HL-60/S4 treated with retinoic acid at 250 ng/mL for 4 days and 3 days (cell line): ENCODE measurements at regions not wholly inside any gene's neighbourhood (a gene's known extent, or its start where the extent isn't known, plus 50 kb on each side); places are given as distances from the start of the nearest gene placed in this dataset.
"Not testable (repeated sequence)": the region's sequence is repeated elsewhere in the genome, so short reads cannot be mapped to it uniquely, and the experiment has no call there.

Source experiments
- in situ Hi-C: fragments of 300-500 bp; cut with MboI; formaldehyde crosslinking; loops from 2 replicates; pipeline ENCODE4 v1.7.0; 2022; ENCODE audit warnings: low sequenced_read_pairs

DNA sequence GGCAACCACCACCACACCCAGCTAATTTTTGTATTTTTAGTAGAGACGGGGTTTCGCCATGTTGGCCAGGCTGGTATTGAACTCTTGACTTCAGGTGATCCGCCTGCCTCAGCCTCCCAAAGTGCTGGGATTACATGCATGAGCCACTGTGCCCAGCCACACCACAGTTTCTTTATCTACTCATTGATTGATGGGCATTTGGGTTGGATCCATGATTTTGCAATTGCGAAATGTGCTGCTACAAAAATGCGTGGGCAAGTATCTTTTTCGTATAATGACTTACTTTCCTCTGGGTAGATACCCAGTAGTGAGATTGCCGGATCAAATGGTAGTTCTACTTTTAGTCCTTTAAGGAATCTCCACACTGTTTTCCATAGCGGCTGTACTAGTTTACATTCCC, 204.7 kb downstream of the ALDH8A1 start:
- in situ Hi-C loops: not testable (repeated sequence)

- in situ Hi-C loops: no loop called here
Observed at GRCh38 chr6:134744301-134744700, 205.6 kb downstream of the ALDH8A1 start.

DNA sequence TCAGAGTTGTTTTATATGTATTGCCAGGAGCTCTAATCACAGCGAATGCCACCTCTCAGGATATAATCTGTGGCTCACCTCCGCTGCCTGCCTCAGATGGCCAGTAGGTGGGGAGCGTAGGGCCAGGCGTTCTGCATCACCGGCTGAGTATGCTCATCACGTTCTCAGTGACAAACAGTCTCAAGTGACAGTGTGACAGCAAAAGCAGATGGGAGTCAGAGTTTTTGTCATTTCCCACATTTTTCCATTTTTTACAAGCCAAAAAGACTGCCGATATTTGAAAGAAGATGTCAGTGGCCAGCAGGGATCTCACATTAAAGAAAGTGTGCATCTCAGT, 208.7 kb downstream of the ALDH8A1 start:
- in situ Hi-C loops: no loop called here

DNA sequence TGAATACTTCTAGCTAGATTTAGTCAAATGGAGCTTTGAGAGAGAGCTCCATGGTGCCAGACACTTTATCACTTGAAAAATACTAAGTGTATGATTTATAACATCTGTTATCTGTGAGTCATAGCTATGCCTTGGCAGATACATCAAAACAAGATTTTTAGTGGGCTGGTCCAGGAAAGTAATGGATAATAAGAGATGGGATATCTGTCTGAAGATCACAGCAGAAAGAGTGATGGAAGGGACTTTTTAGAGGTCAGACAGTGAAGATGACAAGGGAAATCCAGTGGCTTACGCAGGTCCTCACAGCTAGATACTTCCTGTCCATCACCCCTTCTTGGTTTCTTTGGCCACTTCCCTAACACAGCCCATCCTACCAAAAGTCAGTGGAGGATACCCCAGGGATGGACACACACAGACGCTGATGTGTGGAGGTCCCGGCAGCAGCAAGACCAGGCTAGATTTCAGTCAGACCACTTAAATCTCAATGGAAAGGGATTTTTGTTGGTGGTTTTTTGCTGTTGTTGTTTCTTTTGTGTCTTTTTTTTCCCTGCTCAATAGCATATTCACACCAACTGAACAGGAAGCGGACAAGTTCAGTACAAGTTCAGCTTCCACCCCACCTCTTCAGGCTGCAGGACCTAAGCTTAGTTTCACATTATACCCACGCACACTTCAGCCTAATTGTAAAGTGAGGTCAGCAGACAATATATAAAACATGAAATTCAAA, 209.3 kb downstream of the ALDH8A1 start:
- in situ Hi-C loops: no loop called here

DNA sequence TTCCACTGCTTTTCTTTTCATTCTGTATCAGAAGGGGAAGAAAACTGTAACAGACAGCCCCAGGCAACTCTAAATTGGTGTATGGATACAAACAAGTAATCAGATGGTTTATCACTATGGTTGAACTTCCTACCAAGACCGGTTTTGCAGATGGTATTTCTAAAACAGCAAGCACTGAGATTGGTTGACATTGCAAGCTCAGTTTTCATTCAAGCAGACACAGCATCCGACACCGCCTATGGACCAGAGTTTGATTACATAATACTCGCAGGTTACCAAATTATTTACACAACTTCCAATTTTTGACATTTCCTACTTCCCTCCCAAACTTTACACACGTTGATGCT, 209.9 kb downstream of the ALDH8A1 start:
- in situ Hi-C loops: no loop called here

- in situ Hi-C loops: no loop called here
Observed at GRCh38 chr6:134739299-134740026, 210.4 kb downstream of the ALDH8A1 start.

DNA sequence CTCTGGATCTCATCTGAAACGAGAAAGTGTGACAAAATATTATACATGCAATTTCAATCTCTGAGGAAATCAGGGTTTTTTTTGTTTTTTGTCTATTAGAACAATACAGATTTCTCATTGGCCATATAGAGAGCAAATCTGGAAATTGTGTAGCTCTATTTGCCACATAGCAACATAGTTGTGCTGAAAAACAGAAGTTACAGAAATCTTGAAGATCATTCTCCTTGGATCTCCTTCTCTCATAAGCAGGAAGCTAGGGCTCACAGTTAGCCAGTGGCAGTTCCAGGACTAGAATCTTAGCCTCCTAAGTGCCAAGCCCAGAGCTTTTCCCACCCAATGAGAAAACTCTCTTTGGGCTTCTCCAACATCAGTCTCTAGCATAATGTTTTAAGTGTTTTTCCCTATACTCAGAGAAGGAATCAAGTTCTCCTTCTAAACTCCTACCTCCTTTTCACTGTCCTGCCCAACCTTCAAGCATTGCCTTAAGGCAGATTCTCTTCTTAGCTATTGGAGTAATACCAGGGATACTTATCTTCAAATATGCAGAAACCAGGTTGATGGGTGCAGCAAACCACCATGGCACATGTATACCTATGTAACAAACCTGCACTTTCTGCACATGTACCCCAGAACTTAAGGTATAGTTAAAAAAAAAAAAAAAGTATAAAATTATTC, 211.6 kb downstream of the ALDH8A1 start:
- in situ Hi-C loops: no loop called here

DNA sequence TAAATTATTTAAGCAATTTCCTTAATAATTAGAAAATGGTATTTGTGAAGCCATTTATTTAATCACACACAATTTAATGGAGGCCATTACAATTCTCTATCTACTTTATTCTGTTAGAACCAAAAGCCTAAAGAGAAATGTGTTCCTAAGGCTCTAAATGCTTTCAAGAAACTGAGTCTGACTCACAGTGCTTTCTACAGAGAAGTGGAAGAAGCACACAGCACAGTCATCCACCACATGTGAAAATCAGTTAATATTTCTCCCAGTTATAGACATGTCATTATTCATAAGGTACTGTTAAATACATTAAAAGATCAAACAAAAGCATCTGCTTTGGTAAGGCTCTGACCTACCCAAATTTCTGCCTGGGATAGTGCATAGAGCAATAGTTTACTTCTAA, 214.4 kb downstream of the ALDH8A1 start:
- in situ Hi-C loops: no loop called here

DNA sequence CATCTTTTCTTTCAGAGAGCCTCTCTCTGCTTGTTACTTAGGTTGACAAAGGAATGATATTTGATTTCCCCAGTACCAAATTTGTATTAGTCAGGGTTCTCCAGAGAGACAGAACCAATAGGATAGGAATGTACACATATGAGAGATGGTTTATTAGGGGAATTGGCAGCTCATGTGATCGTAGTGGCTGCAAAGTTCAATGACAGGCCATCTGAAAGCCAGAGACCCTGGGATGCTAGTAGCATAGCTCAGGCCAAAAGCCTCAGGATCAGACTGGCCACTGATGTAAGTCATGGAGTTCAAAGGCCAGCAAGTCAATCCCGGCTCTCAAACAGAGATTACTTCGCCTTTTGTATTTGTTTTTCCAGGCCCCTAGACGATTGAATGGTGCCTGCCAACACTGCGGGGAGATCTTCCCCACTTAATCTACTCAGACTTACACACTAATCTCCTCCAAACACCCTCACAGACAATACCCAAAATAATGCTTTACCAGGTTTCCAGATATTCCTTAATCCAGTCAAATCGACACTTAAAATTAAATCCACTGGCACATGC, 215.5 kb downstream of the ALDH8A1 start:
- in situ Hi-C loops: no loop called here

DNA sequence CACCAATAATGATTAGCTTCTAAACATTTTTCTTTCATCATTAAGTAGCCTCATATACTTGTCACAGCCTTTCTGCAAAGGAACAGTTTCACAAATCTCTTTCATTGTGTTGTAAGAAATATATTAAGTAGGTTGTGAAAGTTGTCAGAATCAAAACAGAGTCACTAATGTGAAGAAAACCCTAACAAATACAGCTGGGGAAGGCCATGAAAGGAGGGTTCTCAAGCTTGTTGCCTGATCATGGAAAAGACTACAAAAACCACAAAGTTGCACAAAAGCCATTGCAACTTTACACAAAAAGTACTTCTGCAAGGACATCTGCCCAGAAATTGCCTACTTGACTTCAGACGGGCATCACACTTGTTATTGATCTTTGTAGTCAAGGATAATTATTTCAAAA, 216.1 kb downstream of the ALDH8A1 start:
- in situ Hi-C loops: no loop called here

- in situ Hi-C loops: no loop called here
Observed at GRCh38 chr6:134732763-134733162, 217.1 kb downstream of the ALDH8A1 start.

DNA sequence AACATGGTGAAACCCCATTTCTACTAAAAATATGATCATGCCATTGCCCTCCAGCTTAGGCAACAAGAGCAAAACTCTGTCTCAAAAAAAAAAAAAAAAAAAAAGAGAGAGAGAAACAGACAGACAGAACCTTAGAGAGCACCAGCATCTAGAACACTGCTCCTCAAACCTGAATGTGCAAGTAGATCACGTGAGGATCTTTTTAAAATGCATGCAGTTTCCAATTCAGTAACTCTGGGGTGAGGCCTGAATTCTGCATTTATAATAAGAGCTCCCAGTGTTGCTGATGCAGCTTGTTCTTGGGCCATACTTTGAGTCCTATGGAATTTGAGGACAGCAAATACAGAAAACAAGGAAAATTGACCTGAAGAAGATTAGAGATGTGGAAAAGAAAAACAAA, 218.3 kb downstream of the ALDH8A1 start:
- in situ Hi-C loops: no loop called here

DNA sequence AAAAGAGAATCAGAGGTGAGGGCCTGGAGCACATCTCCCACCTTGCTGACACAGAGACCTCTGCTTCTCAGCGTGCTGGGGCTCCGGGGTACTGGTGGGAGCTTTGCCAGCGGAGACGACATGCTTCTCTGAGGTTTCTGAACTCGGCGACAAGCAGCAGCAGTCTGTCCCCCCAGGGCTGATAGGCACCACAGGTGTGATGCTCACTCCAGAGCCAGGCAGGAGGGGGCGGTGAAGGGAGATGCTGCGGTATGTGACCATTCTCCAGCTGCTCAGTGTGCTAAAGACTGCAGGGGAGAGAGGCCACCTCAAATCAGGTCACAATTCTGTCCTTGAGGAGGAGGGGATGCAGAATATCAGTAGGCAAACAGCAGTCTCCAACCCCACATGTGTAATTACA, 219.9 kb downstream of the ALDH8A1 start:
- in situ Hi-C loops: no loop called here

DNA sequence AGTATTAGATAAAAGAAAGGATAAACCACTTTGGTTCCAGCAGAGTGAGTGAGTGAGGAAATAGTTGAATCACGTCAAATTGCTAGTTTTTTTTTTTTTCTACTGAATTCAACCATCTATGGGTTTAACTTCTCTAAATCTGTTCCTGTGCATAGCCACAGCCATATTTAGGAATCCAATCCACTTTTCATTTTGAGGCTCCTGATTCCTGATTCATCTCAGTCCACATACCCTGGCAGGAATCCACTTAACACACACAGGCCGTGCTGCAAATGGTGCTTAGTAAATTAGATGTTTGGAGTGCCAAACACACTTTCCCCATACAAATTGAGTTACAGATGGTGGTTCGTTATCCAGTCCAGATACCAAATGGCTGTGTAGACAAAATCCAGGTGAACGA, 220.3 kb downstream of the ALDH8A1 start:
- in situ Hi-C loops: no loop called here

DNA sequence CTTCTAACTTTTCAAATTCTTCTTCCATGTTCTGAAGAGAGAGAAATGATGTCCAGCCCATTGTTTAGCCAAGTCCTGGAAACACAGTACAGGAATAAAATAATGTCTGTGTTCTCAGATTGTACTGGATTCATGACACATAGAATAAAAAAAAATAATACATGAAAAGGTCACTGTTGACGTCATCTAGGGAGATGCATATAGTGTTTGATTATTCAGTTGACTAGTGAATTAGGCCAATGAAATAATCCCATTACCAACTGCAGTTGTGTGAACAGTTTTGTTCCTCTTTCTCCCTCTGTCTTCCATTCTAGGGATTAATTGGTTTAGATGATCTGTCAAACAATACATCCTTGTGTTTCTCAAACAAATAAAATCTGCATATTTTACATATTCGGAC, 222.8 kb downstream of the ALDH8A1 start:
- in situ Hi-C loops: no loop called here

DNA sequence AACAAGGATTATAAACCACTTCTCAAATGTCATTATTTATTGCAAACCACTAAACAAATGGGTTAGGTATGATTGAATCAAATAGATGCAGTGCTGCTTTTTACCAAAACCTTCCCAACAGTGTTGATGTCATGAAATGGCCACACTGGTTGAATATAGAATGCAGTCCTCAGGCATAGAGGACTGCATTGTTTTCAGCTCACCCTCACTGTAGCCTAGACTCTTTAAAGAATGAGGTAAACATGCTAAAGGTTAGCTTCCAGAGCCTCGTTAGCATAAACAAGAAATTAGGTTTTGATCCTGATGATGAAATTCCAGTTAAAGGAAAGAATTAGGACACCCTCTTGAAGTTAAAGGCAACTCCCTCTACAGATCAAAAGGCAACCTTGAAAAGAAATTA, 224.3 kb downstream of the ALDH8A1 start:
- in situ Hi-C loops: no loop called here

DNA sequence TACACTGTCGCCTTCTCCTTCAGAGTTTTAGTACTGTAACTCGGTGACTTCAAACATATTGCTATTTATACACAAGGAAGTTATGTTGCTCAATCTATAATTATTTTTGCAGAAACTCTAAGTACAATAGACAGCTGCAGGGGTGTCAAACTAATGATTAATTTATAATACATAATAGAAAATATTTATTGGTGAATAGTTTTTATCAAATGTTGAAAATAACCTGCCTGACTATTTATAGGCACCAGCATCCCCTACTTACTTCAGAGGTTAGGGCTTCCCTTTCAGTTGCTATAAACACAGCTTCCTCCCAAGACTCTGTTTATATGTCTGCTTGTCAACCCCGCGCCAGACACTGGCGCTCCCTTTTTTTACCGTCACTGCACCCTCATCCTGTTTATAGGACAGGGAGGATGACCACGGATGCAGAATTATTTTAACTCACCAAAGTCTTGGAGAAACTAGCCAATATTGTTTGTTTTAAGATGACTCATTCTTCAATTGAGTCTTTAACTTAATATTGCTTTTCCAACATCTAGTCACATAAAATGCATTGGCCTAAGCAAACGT, 225.0 kb downstream of the ALDH8A1 start:
- in situ Hi-C loops: no loop called here

DNA sequence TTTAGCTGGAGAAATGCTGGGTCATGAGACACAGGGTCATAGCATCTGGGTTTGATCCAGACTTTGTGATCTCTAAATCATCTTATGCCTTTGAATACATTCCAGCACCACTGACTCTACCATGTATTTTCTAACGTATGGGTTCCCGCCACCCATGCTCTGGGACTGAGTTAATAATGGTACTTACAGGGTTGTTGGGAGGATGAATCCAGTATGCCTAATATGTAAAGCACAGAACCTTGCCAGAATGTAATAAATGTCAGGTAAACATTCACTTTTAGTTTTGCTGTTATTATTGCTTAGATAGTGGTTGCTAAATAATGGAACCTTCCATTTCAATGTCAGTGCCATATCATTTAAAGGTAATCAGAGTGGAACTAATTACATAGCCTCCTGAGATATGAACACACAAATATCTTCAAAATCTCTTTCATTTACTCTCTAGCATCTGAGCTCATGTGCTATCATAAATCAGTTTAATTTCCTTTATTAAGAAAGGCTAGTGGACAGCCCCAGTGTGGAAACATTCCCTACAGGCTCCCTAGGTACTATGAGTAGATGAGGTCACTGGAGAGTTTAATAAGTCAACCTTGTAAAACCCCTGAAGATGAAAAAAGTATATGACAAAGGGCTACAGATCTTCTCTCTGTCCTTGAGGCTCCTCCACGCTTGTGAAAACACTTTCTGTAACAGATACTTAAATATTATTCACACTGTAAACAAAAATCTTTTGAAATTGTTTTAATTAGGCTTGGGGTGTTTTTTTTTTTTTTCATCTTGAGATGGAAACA, 226.6 kb downstream of the ALDH8A1 start:
- in situ Hi-C loops: no loop called here

- in situ Hi-C loops: no loop called here
Observed at GRCh38 chr6:134722200-134722870, 227.6 kb downstream of the ALDH8A1 start.

DNA sequence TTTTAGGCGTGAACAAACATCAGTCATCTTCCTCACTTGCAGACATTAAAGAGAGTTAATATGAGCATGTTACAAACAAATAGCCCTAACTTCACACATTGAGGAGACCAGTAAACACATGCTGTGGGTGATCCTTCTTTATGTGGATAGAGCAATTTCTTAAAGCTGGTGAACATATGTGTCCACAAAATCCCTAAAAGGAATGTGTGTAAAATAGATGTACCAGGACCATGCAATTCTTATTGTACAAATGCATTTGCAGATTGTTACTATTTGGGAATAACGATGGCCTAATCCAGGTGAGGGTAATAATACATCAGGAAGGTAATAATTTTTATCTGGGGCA, 228.9 kb downstream of the ALDH8A1 start:
- in situ Hi-C loops: no loop called here
